Nephron progenitor cell (in vitro differentiated cells): ENCODE measurements at regions not wholly inside any gene's neighbourhood (a gene's known extent, or its start where the extent isn't known, plus 50 kb on each side); places are given as distances from the start of the nearest gene placed in this dataset.

Source experiments
- DNase-seq: peaks from one replicate; pipeline ENCODE4 v3.0.0; 2021
- H3K27ac Mint-ChIP-seq: 2 replicates; pipeline ENCODE4 v1.8.0; 2021; ENCODE audit warnings: mild to moderate bottlenecking, moderate library complexity, mixed read lengths
- H3K27me3 Mint-ChIP-seq: 2 replicates; pipeline ENCODE4 v1.8.0; 2021; ENCODE audit warnings: mild to moderate bottlenecking, low read depth, mixed read lengths; ENCODE audit not compliant: poor library complexity
- H3K36me3 Mint-ChIP-seq: 2 replicates; pipeline ENCODE4 v1.8.0; 2021; ENCODE audit warnings: low read depth, mixed read lengths
- H3K4me1 Mint-ChIP-seq: 2 replicates; pipeline ENCODE4 v1.8.0; 2021; ENCODE audit warnings: mixed read lengths
- H3K4me3 Mint-ChIP-seq: 2 replicates; pipeline ENCODE4 v1.8.0; 2021; ENCODE audit warnings: mild to moderate bottlenecking, moderate library complexity, mixed read lengths
- H3K9me3 Mint-ChIP-seq: 2 replicates; pipeline ENCODE4 v1.8.0; 2021; ENCODE audit warnings: mild to moderate bottlenecking, moderate library complexity, mixed read lengths
- CTCF ChIP-seq: fragments of 200-600 bp; sonication (generic); IDR thresholded peaks from 2 replicates; pipeline ENCODE4 v1.5.0; 2021; ENCODE audit warnings: antibody characterized with exemption

- no peak for DNase-seq
Observed at GRCh38 chr1:13941315-13941714, 241.3 kb downstream of the PRDM2 start.

DNA sequence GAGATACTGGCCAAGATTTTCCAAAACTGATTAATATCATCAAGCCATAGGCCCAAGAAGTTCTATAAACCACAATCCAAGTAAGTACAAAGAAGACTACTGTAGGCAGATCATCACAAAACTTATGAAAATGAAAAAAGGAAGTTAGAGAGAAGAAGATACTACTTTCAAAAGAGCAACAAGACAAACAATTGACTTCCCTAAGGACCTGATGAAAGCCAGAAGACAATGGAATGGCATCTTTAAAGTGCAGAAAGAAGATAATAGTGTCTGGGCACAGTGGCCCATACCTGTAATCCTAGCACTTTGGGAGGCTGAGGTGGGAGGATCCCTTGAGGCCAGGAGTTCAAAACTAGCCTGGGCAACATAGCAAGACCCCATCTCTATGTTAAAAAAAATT is 243.1 kb downstream of the PRDM2 start:
- Mint-ChIP-seq H3K27me3 (peaks cover 13% of the 10 kb centered on the region), H3K36me3 (no peaks in the 10 kb centered on the region), H3K4me1 (no peaks in the 10 kb centered on the region), H3K9me3 (peaks cover 23% of the 10 kb centered on the region), H3K4me3 (no peak overlapping the region), H3K27ac (no peak overlapping the region)
- no peak for DNase-seq
- no peak for TF ChIP-seq CTCF

More at GRCh38 chr1:13941315-13941714, 241.3 kb downstream of the PRDM2 start:
- Mint-ChIP-seq H3K4me3 (no peak overlapping the region), H3K9me3 (peaks cover 23% of the 10 kb centered on the region), H3K27ac (no peak overlapping the region), H3K4me1 (no peaks in the 10 kb centered on the region), H3K36me3 (no peaks in the 10 kb centered on the region), H3K27me3 (peaks cover 18% of the 10 kb centered on the region)
- TF ChIP-seq CTCF = no peak

DNA sequence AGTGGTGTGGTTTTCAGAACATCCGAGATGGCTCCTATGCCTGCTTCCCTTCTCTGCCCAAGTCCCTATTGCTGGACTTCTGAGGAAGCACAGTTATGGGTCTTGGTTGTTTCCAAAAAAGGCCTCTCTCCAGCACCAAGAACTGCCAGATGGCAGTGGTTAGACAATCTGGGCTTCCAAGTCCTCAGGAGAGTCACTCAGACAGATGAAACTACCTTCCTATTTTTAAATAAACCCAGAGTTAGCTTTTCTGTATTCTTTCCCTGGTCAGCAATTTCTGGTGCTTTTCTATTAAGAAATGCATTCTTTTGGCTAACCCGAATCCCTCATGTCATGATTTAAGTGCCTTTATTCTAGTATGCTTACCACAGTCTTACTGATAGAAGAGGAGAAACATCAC is 245.9 kb downstream of the PRDM2 start:
- no peak for DNase-seq
- H3K9me3 Mint-ChIP-seq = peaks cover 20% of the 10 kb centered on the region
- no peak overlapping the region for H3K27ac Mint-ChIP-seq
- no peak for TF ChIP-seq CTCF
- no peak overlapping the region for H3K4me3 Mint-ChIP-seq
- H3K27me3 Mint-ChIP-seq = peaks cover 16% of the 10 kb centered on the region
- no peaks in the 10 kb centered on the region for H3K4me1 Mint-ChIP-seq
- no peaks in the 10 kb centered on the region for H3K36me3 Mint-ChIP-seq

- peaks cover 14% of the 10 kb centered on the region for H3K27me3 Mint-ChIP-seq
- no peaks in the 10 kb centered on the region for H3K36me3 Mint-ChIP-seq
- H3K27ac Mint-ChIP-seq = no peak overlapping the region
- no peaks in the 10 kb centered on the region for H3K4me1 Mint-ChIP-seq
- H3K9me3 Mint-ChIP-seq = peaks cover 5% of the 10 kb centered on the region
- H3K4me3 Mint-ChIP-seq = no peak overlapping the region
- DNase-seq = no peak
- no peak for TF ChIP-seq CTCF
Observed at GRCh38 chr1:13947658-13948057, 247.7 kb downstream of the PRDM2 start.

- DNase-seq = no peak
- Mint-ChIP-seq H3K4me3 (no peak overlapping the region), H3K27ac (no peak overlapping the region), H3K9me3 (no peaks in the 10 kb centered on the region), H3K27me3 (peaks cover 16% of the 10 kb centered on the region), H3K36me3 (no peaks in the 10 kb centered on the region), H3K4me1 (no peaks in the 10 kb centered on the region)
- no peak for TF ChIP-seq CTCF
Observed at GRCh38 chr1:13948396-13948795, 248.4 kb downstream of the PRDM2 start.

- Mint-ChIP-seq H3K27me3 (peaks cover 16% of the 10 kb centered on the region), H3K36me3 (no peaks in the 10 kb centered on the region), H3K27ac (no peak overlapping the region), H3K4me3 (no peak overlapping the region), H3K4me1 (no peaks in the 10 kb centered on the region), H3K9me3 (no peaks in the 10 kb centered on the region)
- TF ChIP-seq CTCF = no peak
- no peak for DNase-seq
Observed at GRCh38 chr1:13948888-13949391, 249.0 kb downstream of the PRDM2 start.
